GM23248 (cell line): ENCODE measurements at regions not wholly inside any gene's neighbourhood (a gene's known extent, or its start where the extent isn't known, plus 50 kb on each side); places are given as distances from the start of the nearest gene placed in this dataset.

Source experiments
- EZH2 ChIP-seq: fragments of 200-600 bp; sonication (generic); IDR thresholded peaks from 2 replicates; pipeline ENCODE4 v1.6.1; 2018; ENCODE audit warnings: antibody characterized with exemption, mild to moderate bottlenecking; ENCODE audit not compliant: insufficient read depth, poor library complexity, severe bottlenecking
- EZH2phosphoT487 ChIP-seq: fragments of 200-600 bp; sonication (generic); IDR thresholded peaks from 2 replicates; pipeline ENCODE4 v1.6.1; 2018; ENCODE audit warnings: antibody characterized with exemption, moderate library complexity, mild to moderate bottlenecking, low read depth; ENCODE audit not compliant: insufficient read depth

- TF ChIP-seq EZH2phosphoT487 (no peak), EZH2 (no peak)
Measured at GRCh38 chr16:73724503-73724902, 572.1 kb upstream of the PSMD7 start.
